ENCODE measurements at regions not wholly inside any gene's neighbourhood (a gene's known extent, or its start where the extent isn't known, plus 50 kb on each side); places are given as distances from the start of the nearest gene placed in this dataset.

DNA sequence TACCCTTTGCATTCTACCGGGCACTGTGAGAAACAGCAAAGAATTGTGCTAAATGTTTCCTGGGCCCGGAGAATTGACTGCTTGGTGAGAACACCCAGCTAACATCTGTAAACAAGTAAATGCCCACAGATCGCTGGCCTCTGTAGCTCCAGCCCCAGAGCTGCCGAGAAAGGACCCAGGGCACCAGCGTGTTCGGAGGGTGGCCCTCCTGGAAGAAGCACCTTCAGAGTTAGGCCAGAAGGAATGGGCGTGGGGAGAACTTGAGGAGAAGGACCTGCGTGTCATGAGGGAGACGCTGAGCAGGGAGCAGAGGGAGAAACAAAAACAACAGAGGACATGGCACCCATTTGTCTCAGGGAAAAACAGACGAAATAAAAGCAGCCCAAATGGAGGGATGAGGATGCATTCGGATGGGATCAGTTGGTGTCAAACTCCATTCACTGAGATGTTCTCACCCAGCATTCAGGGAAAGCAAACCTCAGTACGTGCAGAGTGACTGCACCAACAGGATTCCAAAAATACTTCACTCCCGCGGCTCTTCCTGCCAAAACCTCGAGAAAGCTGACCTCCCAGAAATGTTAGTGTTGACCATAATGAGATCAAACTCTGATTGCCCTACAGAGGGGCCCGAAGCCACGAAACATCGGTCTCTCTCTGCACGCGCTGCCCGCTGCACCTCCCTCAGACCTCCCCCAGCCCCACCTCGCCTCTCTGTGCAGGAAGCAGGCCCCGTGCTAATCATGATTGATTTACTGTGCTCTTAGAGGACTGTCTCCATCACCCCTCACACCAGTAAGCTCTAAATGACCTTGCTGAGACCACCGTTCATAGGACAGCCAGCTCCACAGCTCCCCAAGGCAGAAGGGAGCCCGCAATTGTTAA, 376.3 kb upstream of the SALL3 start:
- no peak overlapping the region for H3K27ac ChIP-seq (ENCODE audit: low read length)
- peaks cover 16 to 19% of the 10 kb centered on the region in 2 donors for H3K27me3 ChIP-seq (ENCODE audit: control insufficient read depth in 1 of 2, insufficient read depth in 2 of 2, low read length in 2 of 2)
- no peak overlapping the region for H3K4me3 ChIP-seq (ENCODE audit: low read length in 2 of 2)
- no peak overlapping the region for H3K9ac ChIP-seq (ENCODE audit: low read length in 2 of 2)
- no peaks in the 10 kb centered on the region for H3K36me3 ChIP-seq (ENCODE audit: control insufficient read depth in 2 of 2, insufficient read depth in 2 of 2, low read length in 2 of 2)
- no peaks in the 10 kb centered on the region for H3K9me3 ChIP-seq (ENCODE audit: control insufficient read depth in 2 of 2, low read length in 2 of 2)
- no peaks in the 10 kb centered on the region for H3K4me1 ChIP-seq (ENCODE audit: control insufficient read depth, insufficient read depth, low read length)

DNA sequence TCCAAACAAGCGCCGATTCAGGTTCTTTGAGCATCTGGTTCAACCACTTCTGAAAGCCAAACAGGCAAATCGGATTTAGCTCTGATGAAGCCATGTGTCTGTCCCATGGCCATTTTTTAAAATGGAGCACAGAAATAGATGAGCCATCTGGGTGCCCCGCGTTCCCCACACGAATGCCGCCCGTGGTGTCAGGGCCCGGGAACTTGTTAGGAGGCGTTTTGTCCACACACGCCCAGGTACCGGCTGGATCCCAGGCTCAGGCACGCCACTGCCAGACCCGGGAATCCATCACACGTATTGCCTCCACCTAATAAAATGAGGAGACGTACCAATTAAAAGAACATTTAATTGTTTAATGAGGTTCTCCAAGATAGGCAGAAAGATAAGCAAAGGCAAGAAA, 374.4 kb upstream of the SALL3 start:
- peaks cover 16 to 21% of the 10 kb centered on the region in 2 donors for H3K27me3 ChIP-seq (ENCODE audit: control insufficient read depth in 1 of 2, insufficient read depth in 2 of 2, low read length in 2 of 2)
- no peaks in the 10 kb centered on the region for H3K36me3 ChIP-seq (ENCODE audit: control insufficient read depth in 2 of 2, insufficient read depth in 2 of 2, low read length in 2 of 2)
- H3K4me3 ChIP-seq (ENCODE audit: low read length in 2 of 2) = no peak overlapping the region
- H3K9me3 ChIP-seq (ENCODE audit: control insufficient read depth in 2 of 2, low read length in 2 of 2) = no peaks in the 10 kb centered on the region
- H3K27ac ChIP-seq (ENCODE audit: low read length) = no peak overlapping the region
- no peak overlapping the region for H3K9ac ChIP-seq (ENCODE audit: low read length in 2 of 2)
- H3K4me1 ChIP-seq (ENCODE audit: control insufficient read depth, insufficient read depth, low read length) = no peaks in the 10 kb centered on the region

- Histone ChIP-seq H3K36me3 (ENCODE audit: control insufficient read depth in 2 of 2, insufficient read depth in 2 of 2, low read length in 2 of 2) (no peaks in the 10 kb centered on the region), H3K4me3 (ENCODE audit: low read length in 2 of 2) (no peak overlapping the region), H3K4me1 (ENCODE audit: control insufficient read depth, insufficient read depth, low read length) (no peaks in the 10 kb centered on the region), H3K9me3 (ENCODE audit: control insufficient read depth in 2 of 2, low read length in 2 of 2) (no peaks in the 10 kb centered on the region), H3K9ac (ENCODE audit: low read length in 2 of 2) (no peak overlapping the region), H3K27me3 (ENCODE audit: control insufficient read depth in 1 of 2, insufficient read depth in 2 of 2, low read length in 2 of 2) (peaks cover 20% of the 10 kb centered on the region in 2 donors), H3K27ac (ENCODE audit: low read length) (no peak overlapping the region)
These were observed 372.4 kb upstream of the SALL3 start for GRCh38 chr18:78607221-78607620.

DNA sequence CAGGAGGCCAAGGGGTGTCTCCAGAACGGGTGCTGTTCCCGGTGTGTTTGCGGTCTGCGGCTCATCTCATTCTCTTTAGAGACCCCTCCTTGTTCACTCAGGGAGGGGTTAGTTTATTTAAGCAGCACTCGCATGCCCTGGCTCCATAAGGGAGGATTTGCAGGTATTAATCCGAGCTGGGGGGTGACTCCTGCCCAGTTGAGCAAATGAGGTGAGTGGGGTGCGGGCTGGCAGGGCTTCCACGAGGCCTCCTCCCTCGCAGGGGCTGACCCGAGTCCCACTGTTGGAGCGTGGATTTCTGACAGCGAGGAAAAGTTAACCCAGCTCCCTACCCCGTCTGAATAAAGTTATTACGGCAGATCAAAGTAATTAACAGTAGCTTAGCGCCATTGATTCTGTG, 371.8 kb upstream of the SALL3 start:
- no peak overlapping the region for H3K4me3 ChIP-seq (ENCODE audit: low read length in 2 of 2)
- H3K36me3 ChIP-seq (ENCODE audit: control insufficient read depth in 2 of 2, insufficient read depth in 2 of 2, low read length in 2 of 2) = no peaks in the 10 kb centered on the region
- H3K9me3 ChIP-seq (ENCODE audit: control insufficient read depth in 2 of 2, low read length in 2 of 2) = peaks cover 0 to 2% of the 10 kb centered on the region in 2 donors
- no peak overlapping the region for H3K27ac ChIP-seq (ENCODE audit: low read length)
- no peak overlapping the region for H3K9ac ChIP-seq (ENCODE audit: low read length in 2 of 2)
- H3K27me3 ChIP-seq (ENCODE audit: control insufficient read depth in 1 of 2, insufficient read depth in 2 of 2, low read length in 2 of 2) = peaks cover 20% of the 10 kb centered on the region in 2 donors
- no peaks in the 10 kb centered on the region for H3K4me1 ChIP-seq (ENCODE audit: control insufficient read depth, insufficient read depth, low read length)

GRCh38 chr18:78610179-78610578, 369.4 kb upstream of the SALL3 start:
- Histone ChIP-seq H3K9ac (ENCODE audit: low read length in 2 of 2) (no peak overlapping the region), H3K9me3 (ENCODE audit: control insufficient read depth in 2 of 2, low read length in 2 of 2) (peaks cover 0 to 7% of the 10 kb centered on the region in 2 donors), H3K27me3 (ENCODE audit: control insufficient read depth in 1 of 2, insufficient read depth in 2 of 2, low read length in 2 of 2) (peaks cover 11 to 20% of the 10 kb centered on the region in 2 donors), H3K4me3 (ENCODE audit: low read length in 2 of 2) (no peak overlapping the region), H3K27ac (ENCODE audit: low read length) (no peak overlapping the region), H3K4me1 (ENCODE audit: control insufficient read depth, insufficient read depth, low read length) (no peaks in the 10 kb centered on the region), H3K36me3 (ENCODE audit: control insufficient read depth in 2 of 2, insufficient read depth in 2 of 2, low read length in 2 of 2) (no peaks in the 10 kb centered on the region)

DNA sequence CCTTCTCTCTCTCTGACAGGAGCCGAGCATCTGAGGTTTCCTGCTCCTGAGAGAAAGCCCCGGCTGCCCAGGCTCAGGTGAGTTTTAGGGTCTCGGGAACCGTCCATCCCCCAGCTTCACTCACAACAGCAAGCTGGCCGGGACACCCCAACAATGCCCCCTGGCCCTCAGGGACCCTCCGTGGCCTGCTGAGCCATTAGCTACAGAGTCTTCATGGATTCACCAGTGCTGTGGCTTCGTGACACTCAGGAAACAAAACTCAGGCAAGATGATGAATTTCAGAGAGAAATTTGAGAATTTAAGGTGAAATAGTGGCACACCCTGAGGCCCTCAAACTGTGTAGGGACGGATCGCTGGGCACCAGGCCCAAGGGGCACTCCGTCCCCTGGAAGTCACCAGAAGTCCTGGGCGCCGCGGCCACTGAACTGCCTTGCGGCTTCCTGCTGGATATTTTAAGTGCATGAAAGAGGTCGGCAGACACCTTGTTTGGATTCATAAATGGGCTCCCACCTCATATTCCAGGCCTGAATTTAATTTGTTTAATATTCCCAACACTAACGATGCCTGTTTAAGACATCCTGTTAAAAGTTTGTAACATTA, 368.3 kb upstream of the SALL3 start:
- Histone ChIP-seq H3K9me3 (ENCODE audit: control insufficient read depth in 2 of 2, low read length in 2 of 2) (peaks cover 5 to 9% of the 10 kb centered on the region in 2 donors), H3K27ac (ENCODE audit: low read length) (no peak overlapping the region), H3K4me1 (ENCODE audit: control insufficient read depth, insufficient read depth, low read length) (no peaks in the 10 kb centered on the region), H3K36me3 (ENCODE audit: control insufficient read depth in 2 of 2, insufficient read depth in 2 of 2, low read length in 2 of 2) (no peaks in the 10 kb centered on the region), H3K9ac (ENCODE audit: low read length in 2 of 2) (no peak overlapping the region), H3K4me3 (ENCODE audit: low read length in 2 of 2) (no peak overlapping the region), H3K27me3 (ENCODE audit: control insufficient read depth in 1 of 2, insufficient read depth in 2 of 2, low read length in 2 of 2) (peaks cover 11 to 14% of the 10 kb centered on the region in 2 donors)

DNA sequence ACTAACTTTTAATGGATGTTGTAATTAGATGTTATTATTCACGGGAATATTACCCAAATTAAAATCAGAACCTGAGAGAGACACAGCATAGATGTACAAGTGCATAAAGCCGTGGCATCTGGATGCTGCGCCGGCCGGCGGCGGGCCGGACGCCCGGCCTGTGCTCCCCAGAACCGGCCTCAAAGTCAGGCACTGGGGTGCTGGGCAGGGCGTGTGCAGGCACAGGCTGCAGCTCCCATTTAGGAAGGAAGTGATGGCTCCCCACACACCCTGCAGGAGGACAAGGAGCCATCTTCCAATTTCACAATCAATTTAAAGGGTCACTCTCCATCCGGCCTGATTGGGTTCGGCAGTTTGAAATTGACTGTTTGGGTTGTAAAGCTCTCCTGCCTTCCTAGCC, 367.7 kb upstream of the SALL3 start:
- Histone ChIP-seq H3K9ac (ENCODE audit: low read length in 2 of 2) (no peak overlapping the region), H3K27me3 (ENCODE audit: control insufficient read depth in 1 of 2, insufficient read depth in 2 of 2, low read length in 2 of 2) (peaks cover 10 to 12% of the 10 kb centered on the region in 2 donors), H3K4me1 (ENCODE audit: control insufficient read depth, insufficient read depth, low read length) (no peaks in the 10 kb centered on the region), H3K4me3 (ENCODE audit: low read length in 2 of 2) (no peak overlapping the region), H3K9me3 (ENCODE audit: control insufficient read depth in 2 of 2, low read length in 2 of 2) (peaks cover 9 to 13% of the 10 kb centered on the region in 2 donors), H3K36me3 (ENCODE audit: control insufficient read depth in 2 of 2, insufficient read depth in 2 of 2, low read length in 2 of 2) (no peaks in the 10 kb centered on the region), H3K27ac (ENCODE audit: low read length) (no peak overlapping the region)

DNA sequence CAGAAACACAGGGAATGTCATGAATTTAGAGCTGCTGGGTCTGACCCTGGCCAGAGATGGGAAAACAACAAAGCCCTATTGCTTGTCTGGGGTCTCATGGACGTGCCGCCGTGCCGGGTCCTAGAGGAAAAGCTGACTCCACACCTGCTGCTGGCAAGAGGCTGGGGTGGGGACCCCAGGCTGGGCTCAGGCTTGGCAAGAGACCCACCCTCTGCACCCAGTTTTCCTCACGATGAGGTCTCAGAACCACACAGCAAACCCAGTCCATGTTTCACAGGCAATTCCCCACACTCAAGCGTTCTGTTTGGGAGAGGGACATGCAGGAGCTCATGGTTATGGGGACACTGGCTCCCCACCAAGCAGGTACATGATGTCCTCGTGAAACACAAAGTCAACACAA, 367.3 kb upstream of the SALL3 start:
- H3K4me3 ChIP-seq (ENCODE audit: low read length in 2 of 2) = no peak overlapping the region
- H3K9me3 ChIP-seq (ENCODE audit: control insufficient read depth in 2 of 2, low read length in 2 of 2) = peaks cover 9 to 13% of the 10 kb centered on the region in 2 donors
- H3K4me1 ChIP-seq (ENCODE audit: control insufficient read depth, insufficient read depth, low read length) = no peaks in the 10 kb centered on the region
- H3K27me3 ChIP-seq (ENCODE audit: control insufficient read depth in 1 of 2, insufficient read depth in 2 of 2, low read length in 2 of 2) = peaks cover 6 to 8% of the 10 kb centered on the region in 2 donors
- H3K27ac ChIP-seq (ENCODE audit: low read length) = no peak overlapping the region
- no peaks in the 10 kb centered on the region for H3K36me3 ChIP-seq (ENCODE audit: control insufficient read depth in 2 of 2, insufficient read depth in 2 of 2, low read length in 2 of 2)
- H3K9ac ChIP-seq (ENCODE audit: low read length in 2 of 2) = no peak overlapping the region

- H3K9ac ChIP-seq (ENCODE audit: low read length in 2 of 2) = no peak overlapping the region
- H3K4me3 ChIP-seq (ENCODE audit: low read length in 2 of 2) = no peak overlapping the region
- no peaks in the 10 kb centered on the region for H3K4me1 ChIP-seq (ENCODE audit: control insufficient read depth, insufficient read depth, low read length)
- no peaks in the 10 kb centered on the region for H3K36me3 ChIP-seq (ENCODE audit: control insufficient read depth in 2 of 2, insufficient read depth in 2 of 2, low read length in 2 of 2)
- peaks cover 3 to 6% of the 10 kb centered on the region in 2 donors for H3K27me3 ChIP-seq (ENCODE audit: control insufficient read depth in 1 of 2, insufficient read depth in 2 of 2, low read length in 2 of 2)
- no peak overlapping the region for H3K27ac ChIP-seq (ENCODE audit: low read length)
- peaks cover 9 to 13% of the 10 kb centered on the region in 2 donors for H3K9me3 ChIP-seq (ENCODE audit: control insufficient read depth in 2 of 2, low read length in 2 of 2)
These were observed 366.8 kb upstream of the SALL3 start for GRCh38 chr18:78612801-78613200.

DNA sequence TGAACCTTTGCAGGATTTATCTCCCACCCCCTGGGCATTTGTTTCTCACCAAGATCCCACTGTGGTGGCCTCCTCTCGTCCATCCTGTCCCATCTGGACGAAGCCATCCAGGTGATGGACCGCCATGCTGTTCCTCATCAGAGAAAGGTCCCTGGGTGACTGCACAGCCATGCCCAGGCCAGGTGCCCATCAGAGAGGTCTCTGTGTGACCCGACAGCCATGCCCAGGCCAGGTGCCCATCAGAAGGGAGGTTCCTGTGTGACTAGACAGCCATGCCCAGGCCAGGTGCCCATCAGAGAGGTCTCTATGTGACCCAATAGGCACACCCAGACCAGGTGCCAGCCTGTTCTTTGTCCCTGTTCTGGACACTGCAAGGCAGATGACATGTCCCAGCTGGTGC, 360.9 kb upstream of the SALL3 start:
- H3K27ac ChIP-seq (ENCODE audit: low read length) = no peak overlapping the region
- H3K36me3 ChIP-seq (ENCODE audit: control insufficient read depth in 2 of 2, insufficient read depth in 2 of 2, low read length in 2 of 2) = no peaks in the 10 kb centered on the region
- no peak overlapping the region for H3K4me3 ChIP-seq (ENCODE audit: low read length in 2 of 2)
- peaks cover 7 to 12% of the 10 kb centered on the region in 2 donors for H3K9me3 ChIP-seq (ENCODE audit: control insufficient read depth in 2 of 2, low read length in 2 of 2)
- peaks cover 4 to 5% of the 10 kb centered on the region in 2 donors for H3K27me3 ChIP-seq (ENCODE audit: control insufficient read depth in 1 of 2, insufficient read depth in 2 of 2, low read length in 2 of 2)
- no peak overlapping the region for H3K9ac ChIP-seq (ENCODE audit: low read length in 2 of 2)
- no peaks in the 10 kb centered on the region for H3K4me1 ChIP-seq (ENCODE audit: control insufficient read depth, insufficient read depth, low read length)

DNA sequence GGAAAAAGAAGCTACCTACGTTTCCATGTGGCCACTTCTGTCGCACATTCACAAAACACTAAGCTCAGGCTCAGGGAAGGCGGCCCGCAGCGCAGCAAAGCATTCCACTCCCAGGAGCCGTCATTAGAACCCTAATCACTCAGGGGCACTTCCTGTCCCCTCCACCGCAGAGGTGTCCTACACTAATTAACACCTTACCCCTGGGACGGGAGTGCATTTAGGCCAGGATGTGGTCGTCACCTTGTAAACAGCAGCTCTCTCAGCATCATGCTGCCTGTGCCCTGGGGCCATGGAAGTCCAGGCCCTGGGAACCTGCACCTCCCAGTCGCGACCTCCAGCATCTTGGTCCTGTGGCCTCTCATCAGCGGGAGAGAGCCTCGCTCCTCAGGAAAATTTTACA, 359.8 kb upstream of the SALL3 start:
- Histone ChIP-seq H3K27ac (ENCODE audit: low read length) (no peak overlapping the region), H3K27me3 (ENCODE audit: control insufficient read depth in 1 of 2, insufficient read depth in 2 of 2, low read length in 2 of 2) (peaks cover 4 to 7% of the 10 kb centered on the region in 2 donors), H3K4me3 (ENCODE audit: low read length in 2 of 2) (no peak overlapping the region), H3K4me1 (ENCODE audit: control insufficient read depth, insufficient read depth, low read length) (no peaks in the 10 kb centered on the region), H3K9me3 (ENCODE audit: control insufficient read depth in 2 of 2, low read length in 2 of 2) (peaks cover 7 to 12% of the 10 kb centered on the region in 2 donors), H3K36me3 (ENCODE audit: control insufficient read depth in 2 of 2, insufficient read depth in 2 of 2, low read length in 2 of 2) (no peaks in the 10 kb centered on the region), H3K9ac (ENCODE audit: low read length in 2 of 2) (no peak overlapping the region)

Measured in stomach smooth muscle (tissue), 2 donors.